ENCODE measurements at regions not wholly inside any gene's neighbourhood (a gene's known extent, or its start where the extent isn't known, plus 50 kb on each side); places are given as distances from the start of the nearest gene placed in this dataset.

- TF ChIP-seq, protein P1, sequence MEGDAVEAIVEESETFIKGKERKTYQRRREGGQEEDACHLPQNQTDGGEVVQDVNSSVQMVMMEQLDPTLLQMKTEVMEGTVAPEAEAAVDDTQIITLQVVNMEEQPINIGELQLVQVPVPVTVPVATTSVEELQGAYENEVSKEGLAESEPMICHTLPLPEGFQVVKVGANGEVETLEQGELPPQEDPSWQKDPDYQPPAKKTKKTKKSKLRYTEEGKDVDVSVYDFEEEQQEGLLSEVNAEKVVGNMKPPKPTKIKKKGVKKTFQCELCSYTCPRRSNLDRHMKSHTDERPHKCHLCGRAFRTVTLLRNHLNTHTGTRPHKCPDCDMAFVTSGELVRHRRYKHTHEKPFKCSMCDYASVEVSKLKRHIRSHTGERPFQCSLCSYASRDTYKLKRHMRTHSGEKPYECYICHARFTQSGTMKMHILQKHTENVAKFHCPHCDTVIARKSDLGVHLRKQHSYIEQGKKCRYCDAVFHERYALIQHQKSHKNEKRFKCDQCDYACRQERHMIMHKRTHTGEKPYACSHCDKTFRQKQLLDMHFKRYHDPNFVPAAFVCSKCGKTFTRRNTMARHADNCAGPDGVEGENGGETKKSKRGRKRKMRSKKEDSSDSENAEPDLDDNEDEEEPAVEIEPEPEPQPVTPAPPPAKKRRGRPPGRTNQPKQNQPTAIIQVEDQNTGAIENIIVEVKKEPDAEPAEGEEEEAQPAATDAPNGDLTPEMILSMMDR (conservative IDR thresholded peaks at IDR 0.05 in 1 of 2, IDR thresholded peaks at IDR 0.05 in 1 of 2; ENCODE audit: extremely low read depth in 1 of 2, insufficient read depth in 1 of 2, low read depth in 1 of 2, low read length in 2 of 2): no peak
- TF ChIP-seq EZH2 (IDR thresholded peaks at IDR 0.05; ENCODE audit: borderline replicate concordance, low read length): no peak
These were observed 82.4 kb upstream of the PLPPR4 start for GRCh38 chr1:99181892-99182291.

Measured in mammary epithelial cell (primary cell).